Upper lobe of left lung (tissue), 6 donors: ENCODE measurements at regions not wholly inside any gene's neighbourhood (a gene's known extent, or its start where the extent isn't known, plus 50 kb on each side); places are given as distances from the start of the nearest gene placed in this dataset.
"Not testable (repeated sequence)": the region's sequence is repeated elsewhere in the genome, so short reads cannot be mapped to it uniquely, and the experiment has no call there.

Source experiments
- ATAC-seq, 2 donors: fragments of 200-7000 bp; cut with Tn5 transposase; one replicate each; pipeline ENCODE4 v1.9.1; 2022; ENCODE audit warnings: mild to moderate bottlenecking in 2 of 2, moderate library complexity in 2 of 2; ENCODE audit not compliant: low FRiP score in 2 of 2
- DNase-seq, 2 donors: peaks; one replicate each; pipeline ENCODE4 v3.0.0-alpha.2; 2019 to 2020
- H3K27ac ChIP-seq, 4 donors: fragments of 200-600 bp; sonication (generic); one replicate each; pipeline ENCODE4 v1.5.1; 2016 to 2019
- H3K27me3 ChIP-seq, 4 donors: fragments of 200-600 bp; sonication (generic); one replicate each; pipeline ENCODE4 v1.5.1; 2017 to 2019
- H3K36me3 ChIP-seq, 4 donors: fragments of 200-600 bp; sonication (generic); one replicate each; pipeline ENCODE4 v1.5.1; 2016 to 2019
- H3K4me1 ChIP-seq, 4 donors: fragments of 200-600 bp; sonication (generic); one replicate each; pipeline ENCODE4 v1.5.1; 2018 to 2019
- H3K4me3 ChIP-seq, 4 donors: fragments of 200-600 bp; sonication (generic); one replicate each; pipeline ENCODE4 v1.5.1; 2017 to 2019; ENCODE audit warnings: mild to moderate bottlenecking in 2 of 4, moderate library complexity in 1 of 4
- H3K9me3 ChIP-seq, 4 donors: fragments of 200-600 bp; sonication (generic); one replicate each; pipeline ENCODE4 v1.5.1; 2018 to 2019
- CTCF ChIP-seq, 6 experiments: fragments of 450-650 bp in 4 of 6; fragments of 200-600 bp in 2 of 6; sonication (generic) in 2 of 6; IDR thresholded peaks; one replicate each; pipeline ENCODE4 v1.5.1; 2016 to 2019; ENCODE audit warnings: antibody characterized with exemption in 6 of 6
- EP300 ChIP-seq, 4 donors: sonication (generic); formaldehyde crosslinking; IDR thresholded peaks; one replicate each; pipeline ENCODE4 v1.5.1; 2017; ENCODE audit warnings: antibody characterized with exemption in 4 of 4, control low read depth in 2 of 4
- POLR2A ChIP-seq, 4 donors: fragments of 450-650 bp; IDR thresholded peaks; one replicate each; pipeline ENCODE4 v1.5.1; 2016 to 2017; ENCODE audit warnings: antibody characterized with exemption in 4 of 4, mild to moderate bottlenecking in 2 of 4
- POLR2AphosphoS5 ChIP-seq, 2 donors: sonication (generic); formaldehyde crosslinking; IDR thresholded peaks; one replicate each; pipeline ENCODE4 v1.5.1; 2017; ENCODE audit warnings: antibody characterized with exemption in 2 of 2
- WGBS, 2 donors: methylation state at CpG; one replicate each; pipeline ENCODE4 v1.1.5; 2017 to 2018; 5-methylcytosine and 5-hydroxymethylcytosine counted together
- donor health status: DM: no; HTN: no; CAD: no; lungs with moderate emphysema.
- donor health status: DM: no; HTN: yes; CAD: no; lungs with severe emphysema.

GRCh38 chr15:92780843-92781242, 119.3 kb upstream of the CHD2 start:
- TF ChIP-seq CTCF (IDR thresholded peaks at IDR 0.05): no peak
- no peak for TF ChIP-seq EP300 (IDR thresholded peaks at IDR 0.05)
- TF ChIP-seq POLR2A (IDR thresholded peaks at IDR 0.05): no peak
- TF ChIP-seq POLR2AphosphoS5 (IDR thresholded peaks at IDR 0.05): no peak
- no peak for DNase-seq

GRCh38 chr15:92781925-92782453, 118.1 kb upstream of the CHD2 start:
- H3K27me3 ChIP-seq: no peaks in the 10 kb centered on the region
- 83 to 88% methylated on average over 4 of the region's 4 CpGs for WGBS, 2 donors
- DNase-seq (no peak), ATAC-seq (no peak)
- no peak overlapping the region for H3K4me3 ChIP-seq
- TF ChIP-seq EP300 (IDR thresholded peaks at IDR 0.05) (no peak), POLR2AphosphoS5 (IDR thresholded peaks at IDR 0.05) (no peak), CTCF (IDR thresholded peaks at IDR 0.05) (no peak), POLR2A (IDR thresholded peaks at IDR 0.05) (no peak)
- H3K27ac ChIP-seq: no peak overlapping the region
- H3K4me1 ChIP-seq: no peaks in the 10 kb centered on the region
- peaks cover 0 to 8% (median 3%) of the 10 kb centered on the region in 4 donors for H3K9me3 ChIP-seq
- H3K36me3 ChIP-seq: no peaks in the 10 kb centered on the region

More at GRCh38 chr15:92780843-92781242, 119.3 kb upstream of the CHD2 start:
- ATAC-seq: no peak
- WGBS, 2 donors: 91 to 93% methylated on average over 3 of the region's 3 CpGs
- H3K36me3 ChIP-seq: no peaks in the 10 kb centered on the region
- H3K4me3 ChIP-seq: no peak overlapping the region
- H3K27me3 ChIP-seq: no peaks in the 10 kb centered on the region
- H3K9me3 ChIP-seq: peaks cover 0 to 8% (median 3%) of the 10 kb centered on the region in 4 donors
- no peaks in the 10 kb centered on the region for H3K4me1 ChIP-seq
- H3K27ac ChIP-seq: no peak overlapping the region

GRCh38 chr15:92787116-92787515, 113.0 kb upstream of the CHD2 start:
- Histone ChIP-seq H3K27ac (no peak overlapping the region), H3K4me1 (no peaks in the 10 kb centered on the region), H3K4me3 (no peak overlapping the region), H3K27me3 (no peaks in the 10 kb centered on the region), H3K9me3 (no peaks in the 10 kb centered on the region), H3K36me3 (peaks cover 0 to 8% (median 0%) of the 10 kb centered on the region in 4 donors)
- WGBS, 2 donors: 89 to 95% methylated on average over 3 of the region's 3 CpGs
- ATAC-seq (no peak), DNase-seq (no peak)
- no peak for TF ChIP-seq EP300 (IDR thresholded peaks at IDR 0.05)
- no peak for TF ChIP-seq POLR2A (IDR thresholded peaks at IDR 0.05)
- no peak for TF ChIP-seq CTCF (IDR thresholded peaks at IDR 0.05)
- TF ChIP-seq POLR2AphosphoS5 (IDR thresholded peaks at IDR 0.05): no peak

GRCh38 chr15:92788196-92788595, 111.9 kb upstream of the CHD2 start:
- Histone ChIP-seq H3K4me1 (no peaks in the 10 kb centered on the region), H3K36me3 (peaks cover 0 to 8% (median 0%) of the 10 kb centered on the region in 4 donors), H3K27ac (no peak overlapping the region), H3K27me3 (no peaks in the 10 kb centered on the region), H3K9me3 (no peaks in the 10 kb centered on the region), H3K4me3 (no peak overlapping the region)
- ATAC-seq (no peak), DNase-seq (no peak)
- no peak for TF ChIP-seq POLR2A (IDR thresholded peaks at IDR 0.05)
- TF ChIP-seq POLR2AphosphoS5 (IDR thresholded peaks at IDR 0.05): no peak
- TF ChIP-seq EP300 (IDR thresholded peaks at IDR 0.05): no peak
- TF ChIP-seq CTCF (IDR thresholded peaks at IDR 0.05): no peak
- 95 to 97% methylated on average over 5 of the region's 5 CpGs for WGBS, 2 donors

- WGBS, 2 donors: 95 to 96% methylated on average over 15 of the region's 15 CpGs
- not testable (repeated sequence) for H3K27me3 ChIP-seq, H3K4me3 ChIP-seq, H3K9me3 ChIP-seq, H3K36me3 ChIP-seq, H3K27ac ChIP-seq, ATAC-seq, H3K4me1 ChIP-seq
- DNase-seq: peak in 1 of 2 donors; percentile 56
Observed at GRCh38 chr15:92788793-92789192, 111.3 kb upstream of the CHD2 start.
